GM21367 (cell line): ENCODE measurements at regions not wholly inside any gene's neighbourhood (a gene's known extent, or its start where the extent isn't known, plus 50 kb on each side); places are given as distances from the start of the nearest gene placed in this dataset.
"Not testable (repeated sequence)": the region's sequence is repeated elsewhere in the genome, so short reads cannot be mapped to it uniquely, and the experiment has no call there.

Source experiments
- ATAC-seq: cut with Tn5 transposase; IDR thresholded peaks from one replicate; pipeline ENCODE4 v1.9.1; 2021; ENCODE audit not compliant: unreplicated experiment

DNA sequence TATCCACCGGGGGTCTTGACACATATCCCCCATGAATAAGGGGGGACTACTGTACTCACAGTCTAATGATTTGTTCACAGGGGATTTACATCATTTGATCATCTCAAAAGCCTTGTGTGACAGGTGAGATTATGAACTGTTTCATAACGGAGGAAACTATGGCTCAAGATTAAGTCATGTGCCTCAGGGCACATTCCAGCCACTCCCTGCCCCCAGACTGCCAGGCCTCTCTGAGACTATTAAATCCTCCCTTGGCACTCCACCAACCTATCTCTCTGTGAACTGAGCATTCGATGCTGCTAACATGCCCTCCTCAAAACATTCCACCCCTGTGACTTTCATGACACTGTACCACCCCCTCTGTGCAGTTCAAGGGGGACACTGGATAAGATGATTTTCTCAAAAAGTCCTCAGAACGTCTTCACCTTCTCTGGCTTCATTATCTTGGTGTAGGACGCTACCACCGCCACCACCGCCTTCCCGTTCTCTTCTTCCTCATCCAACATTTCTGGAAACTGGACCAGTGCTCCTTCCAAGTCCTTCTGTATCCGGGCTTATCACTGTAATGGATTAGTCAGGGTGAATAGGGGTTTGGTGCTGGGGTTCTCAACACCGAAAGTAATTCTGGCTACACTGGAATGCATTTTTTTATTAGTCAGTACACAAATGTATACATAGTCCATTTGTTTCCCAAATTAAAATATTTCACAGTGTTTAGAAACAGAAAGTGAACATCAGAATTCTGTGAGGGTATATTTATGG is 169.6 kb downstream of the KCNS3 start:
- ATAC-seq: no peak

DNA sequence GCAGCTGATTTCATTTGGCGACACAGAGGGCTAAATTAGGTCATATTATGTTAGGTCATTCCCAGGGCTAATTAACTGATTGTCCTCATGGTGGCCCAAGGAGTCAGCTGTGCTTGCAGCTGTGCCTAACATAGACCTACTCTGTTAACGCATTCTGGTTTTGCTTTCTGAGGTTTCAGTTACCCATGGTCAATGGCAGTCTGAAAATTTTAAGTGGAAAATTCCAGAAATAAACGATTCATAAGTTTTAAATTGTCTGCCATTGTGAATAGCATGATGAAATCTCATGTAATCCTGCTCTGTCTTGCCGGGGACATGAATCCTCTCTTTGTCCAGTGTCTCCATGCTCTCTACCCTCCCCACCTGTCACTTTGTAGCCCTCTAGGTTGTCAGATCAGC is 168.7 kb downstream of the KCNS3 start:
- no peak for ATAC-seq

DNA sequence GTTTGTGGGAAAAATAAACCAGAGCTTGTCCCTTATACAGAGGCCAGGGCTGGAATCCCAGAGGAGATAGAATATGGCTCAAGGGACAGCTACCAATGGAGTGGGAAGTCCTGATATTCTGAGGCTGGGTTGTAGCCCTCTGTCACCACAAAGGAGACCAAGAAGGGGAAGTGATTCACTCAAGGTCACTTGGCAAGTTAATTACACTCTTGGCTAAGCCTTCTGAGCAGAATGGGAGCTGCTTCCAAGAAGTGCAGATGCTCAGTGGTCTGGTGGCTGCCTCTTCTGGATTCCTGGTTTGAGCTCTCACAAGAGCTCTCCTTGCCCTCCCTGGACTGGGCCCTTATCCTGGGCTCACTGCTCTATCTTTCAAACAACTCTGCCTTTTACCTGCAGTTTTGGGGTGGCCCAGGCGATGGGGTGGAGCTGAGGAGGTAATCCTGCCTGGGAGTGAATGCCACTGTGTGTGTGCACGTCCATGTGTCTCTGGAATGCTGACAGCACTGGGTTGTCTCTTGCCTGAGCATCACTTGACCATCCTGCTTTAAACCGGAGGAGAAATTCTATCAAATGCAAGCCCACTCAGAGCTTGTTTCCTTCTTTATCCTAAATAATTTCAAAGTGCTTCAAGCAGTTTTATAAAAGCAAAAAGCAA is 168.2 kb downstream of the KCNS3 start:
- ATAC-seq: no peak

DNA sequence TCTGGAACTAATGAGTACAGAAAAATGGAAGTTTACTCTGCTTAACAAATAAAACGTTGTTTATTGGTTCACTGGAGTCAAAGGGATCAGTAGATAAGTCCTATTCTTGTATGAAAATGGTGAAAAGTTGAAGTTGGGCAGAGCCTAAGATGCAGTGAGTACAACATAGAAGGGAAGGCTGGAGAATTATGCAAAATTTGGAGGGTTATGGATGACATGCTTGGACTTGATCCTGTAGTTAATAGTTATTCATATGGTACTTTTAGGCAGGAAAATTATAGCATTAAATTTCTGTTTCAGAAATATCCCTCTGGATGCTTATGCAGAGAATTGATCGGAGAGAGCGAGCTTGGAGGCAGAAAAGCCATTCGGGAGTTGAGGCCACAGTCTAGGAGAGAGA is 167.6 kb downstream of the KCNS3 start:
- no peak for ATAC-seq

DNA sequence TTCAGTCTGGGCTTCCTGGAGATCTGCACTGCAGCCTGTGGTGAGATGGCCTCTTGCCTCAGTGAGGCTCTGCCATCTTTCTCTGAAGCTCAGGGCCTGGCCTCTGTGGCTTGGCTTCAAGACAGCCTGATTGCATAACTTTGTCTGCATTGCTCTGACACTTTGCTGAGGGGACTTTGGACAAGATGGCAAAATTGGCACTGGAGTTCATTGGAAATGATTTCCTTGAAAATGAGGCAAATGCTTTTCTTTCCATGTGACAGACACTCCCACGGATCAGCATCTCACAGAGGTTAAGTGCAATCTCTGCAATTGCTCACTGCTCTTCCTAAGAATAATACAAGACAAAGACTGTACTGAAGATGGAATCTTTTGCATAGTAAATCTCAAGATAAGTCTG is 166.8 kb downstream of the KCNS3 start:
- no peak for ATAC-seq

DNA sequence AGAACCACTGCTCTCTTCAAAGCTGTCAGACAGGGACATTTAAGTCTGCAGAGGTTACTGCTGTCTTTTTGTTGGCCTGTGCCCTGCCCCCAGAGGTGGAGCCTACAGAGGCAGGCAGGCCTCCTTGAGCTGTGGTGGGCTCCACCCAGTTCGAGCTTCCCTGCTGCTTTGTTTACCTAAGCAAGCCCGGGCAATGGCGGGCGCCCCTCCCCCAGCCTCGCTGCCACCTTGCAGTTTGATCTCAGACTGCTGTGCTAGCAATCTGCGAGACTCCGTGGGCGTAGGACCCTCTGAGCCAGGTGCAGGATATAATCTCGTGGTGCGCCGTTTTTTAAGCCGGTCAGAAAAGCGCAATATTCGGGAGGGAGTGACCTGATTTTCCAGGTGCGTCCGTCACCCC is 138.9 kb downstream of the KCNS3 start:
- ATAC-seq: not testable (repeated sequence)

DNA sequence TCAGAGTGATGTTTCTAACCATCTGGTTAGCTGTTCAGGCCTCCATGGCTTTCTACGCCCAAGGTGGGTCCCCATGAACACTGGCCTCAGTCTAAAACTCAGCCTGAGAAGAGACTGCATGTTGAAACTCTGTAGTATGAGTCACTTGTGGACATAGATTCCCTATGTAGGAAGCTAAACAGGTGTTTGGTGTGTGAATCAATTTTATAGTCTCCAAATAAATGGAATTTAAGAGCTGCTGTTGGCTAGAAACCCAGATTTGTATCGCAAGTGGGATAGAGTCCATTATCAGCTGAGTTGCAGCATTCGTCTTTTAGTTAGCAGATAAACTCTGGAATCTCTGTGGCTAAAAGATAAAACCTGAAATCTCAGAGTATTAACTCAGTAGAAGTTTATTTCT is 131.4 kb downstream of the KCNS3 start:
- no peak for ATAC-seq

DNA sequence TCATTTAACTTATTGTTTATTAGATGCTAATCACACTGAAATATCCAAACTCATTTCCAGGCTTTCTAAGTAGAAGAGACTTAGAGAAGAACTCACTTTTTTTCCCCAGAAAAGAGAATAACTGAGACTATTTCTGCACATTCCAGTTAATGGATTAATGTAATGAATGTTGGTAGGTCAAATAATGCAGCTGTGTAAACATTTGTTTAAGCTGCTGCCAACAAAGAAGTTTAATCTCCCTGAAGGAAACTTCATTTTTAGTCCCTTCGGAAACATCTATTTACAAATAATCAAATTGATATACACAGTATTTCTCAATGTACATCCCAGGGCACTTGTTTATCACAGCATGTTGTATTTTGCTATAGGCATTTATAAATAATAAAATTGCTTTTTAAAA is 126.9 kb downstream of the KCNS3 start:
- ATAC-seq: no peak

DNA sequence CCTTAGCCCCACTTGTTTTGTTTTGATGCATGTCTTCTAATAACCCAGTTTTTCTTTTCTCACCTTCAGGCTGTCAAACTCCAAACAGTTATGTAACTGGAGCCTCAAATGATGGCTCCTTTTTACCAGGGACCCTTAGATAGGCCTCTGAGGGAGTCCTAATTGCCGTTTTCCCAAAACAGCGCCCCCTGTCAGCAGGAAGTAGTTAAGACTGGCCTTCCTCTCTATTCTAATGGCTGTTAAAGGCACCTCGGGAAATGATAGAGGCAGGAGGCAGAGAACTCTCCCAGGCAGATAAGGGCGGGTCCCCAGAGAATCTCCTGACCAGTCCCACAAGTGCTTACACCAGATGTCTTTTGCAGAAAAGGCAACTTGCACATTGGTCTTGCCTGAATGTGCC is 123.2 kb downstream of the KCNS3 start:
- ATAC-seq: no peak

DNA sequence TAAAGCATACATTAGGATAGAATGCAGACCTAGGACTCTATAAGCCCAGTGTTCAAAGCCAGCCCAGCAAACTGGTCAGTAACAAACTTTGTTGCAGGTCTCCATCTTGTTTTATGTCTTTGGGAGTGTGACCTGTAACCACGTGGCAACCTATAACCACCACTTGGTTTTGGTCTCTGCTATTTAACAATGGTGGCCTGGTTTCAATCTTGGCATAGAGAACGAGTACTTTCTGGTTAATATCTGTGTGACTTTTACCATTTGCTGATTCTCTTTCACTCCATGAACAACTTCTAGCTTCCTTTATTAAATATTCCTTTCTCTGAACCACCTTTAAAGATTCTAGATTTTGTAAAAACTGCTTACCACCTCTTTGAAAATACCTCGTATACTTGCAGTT is 118.5 kb downstream of the KCNS3 start:
- no peak for ATAC-seq

DNA sequence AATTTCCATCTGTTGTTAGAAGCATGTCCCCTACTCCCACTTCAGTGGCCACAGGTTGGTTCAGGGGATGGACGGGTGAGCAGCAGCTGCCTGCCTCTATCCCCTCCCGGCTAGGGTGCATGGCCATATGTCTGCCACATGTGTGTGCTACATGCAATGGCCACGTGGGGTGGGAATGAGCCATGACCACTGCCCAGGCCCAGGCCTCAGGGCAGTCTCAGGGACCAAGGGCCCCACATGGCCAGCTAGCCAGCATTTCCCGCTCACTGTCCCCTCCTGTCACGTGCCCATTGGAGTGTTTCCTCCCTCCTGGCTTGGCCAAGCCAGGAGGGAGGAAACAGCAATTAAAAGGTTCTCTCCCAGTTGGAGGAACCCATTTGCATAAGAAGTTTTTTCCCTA is 117.1 kb downstream of the KCNS3 start:
- ATAC-seq: no peak
